Transverse colon (tissue), 4 donors: ENCODE measurements at regions not wholly inside any gene's neighbourhood (a gene's known extent, or its start where the extent isn't known, plus 50 kb on each side); places are given as distances from the start of the nearest gene placed in this dataset.

Experiments used
- DNase-seq: peaks from one replicate; pipeline ENCODE4 v3.0.0-alpha.2; 2019
- H3K27ac ChIP-seq, 4 donors: fragments of 200-600 bp; sonication (generic); 2 replicates each; pipeline ENCODE4 v1.5.1; 2016 to 2018; ENCODE audit warnings: inconsistent platforms in 4 of 4
- H3K27me3 ChIP-seq: fragments of 200-600 bp; sonication (generic); 2 replicates; pipeline ENCODE4 v1.5.1; 2017; ENCODE audit warnings: inconsistent platforms
- H3K36me3 ChIP-seq, 4 donors: fragments of 200-600 bp; sonication (generic); 2 replicates each; pipeline ENCODE4 v1.5.1; 2017 to 2019; ENCODE audit warnings: inconsistent platforms in 4 of 4
- H3K4me1 ChIP-seq, 4 donors: fragments of 200-600 bp; sonication (generic); 2 replicates each; pipeline ENCODE4 v1.5.1; 2017 to 2020; ENCODE audit warnings: inconsistent platforms in 4 of 4
- H3K4me3 ChIP-seq, 4 donors: fragments of 200-600 bp; sonication (generic); 1 replicate in 1 of 4; 2 replicates in 3 of 4; pipeline versions ENCODE4 v1.5.1 to v1.6.1; 2017 to 2019; ENCODE audit warnings: inconsistent platforms in 4 of 4
- H3K9me3 ChIP-seq, 2 donors: fragments of 200-600 bp; sonication (generic); 2 replicates each; pipeline ENCODE4 v1.5.1; 2017 to 2019; ENCODE audit warnings: inconsistent platforms in 2 of 2
- CTCF ChIP-seq, 5 experiments: fragments of 200-600 bp in 3 of 5; fragments of 450-650 bp in 2 of 5; sonication (generic) in 3 of 5; IDR thresholded peaks; 1 replicate in 2 of 5; 2 replicates in 3 of 5; pipeline ENCODE4 v1.5.1; 2016 to 2017; ENCODE audit warnings: antibody characterized with exemption in 5 of 5, inconsistent platforms in 3 of 5, mild to moderate bottlenecking in 2 of 5, moderate library complexity in 1 of 5
- EP300 ChIP-seq: sonication (generic); formaldehyde crosslinking; IDR thresholded peaks from one replicate; pipeline ENCODE4 v1.6.1; 2017; ENCODE audit warnings: antibody characterized with exemption, low read depth
- POLR2A ChIP-seq: fragments of 450-650 bp; IDR thresholded peaks from one replicate; pipeline ENCODE4 v1.6.1; 2016; ENCODE audit warnings: antibody characterized with exemption, mild to moderate bottlenecking, moderate library complexity
- POLR2AphosphoS5 ChIP-seq, 3 donors: sonication (generic); formaldehyde crosslinking; IDR thresholded peaks; one replicate each; pipeline ENCODE4 v1.6.1; 2016; ENCODE audit warnings: antibody characterized with exemption in 3 of 3
- WGBS, 2 donors: methylation state at CpG; one replicate each; pipeline ENCODE4 v1.1.5; 2018; ENCODE audit warnings: low coverage in 1 of 2; 5-methylcytosine and 5-hydroxymethylcytosine counted together
- in situ Hi-C, 4 donors: fragments of 200-750 bp; cut with MboI; loops; one replicate each; pipeline versions ENCODE4 v1.15.0 to v1.15.1; 2017; ENCODE audit warnings: low sequenced_read_pairs in 3 of 4, low pct_ligation_motif_present in 1 of 4, low pct_unique_long_range_greater_than_20kb in 1 of 4
- intact Hi-C: fragments of 100-400 bp; cut with DNase I; formaldehyde crosslinking; loops from one replicate; pipeline ENCODE4 v1.15.1; 2023; ENCODE audit warnings: low total_unique reads

GRCh38 chr5:99617335-99617734 lies 688.5 kb upstream of the CHD1 start:
- WGBS, 2 donors: 73 to 85% methylated on average over 6 to 8 of the region's 8 CpGs
- intact Hi-C loops: no loop called here
- Histone ChIP-seq H3K9me3 (no peaks in the 10 kb centered on the region), H3K4me3 (no peak overlapping the region), H3K4me1 (no peaks in the 10 kb centered on the region), H3K27me3 (no peaks in the 10 kb centered on the region), H3K36me3 (no peaks in the 10 kb centered on the region), H3K27ac (no peak overlapping the region)
- DNase-seq: no peak
- in situ Hi-C loops: no loop called here
- TF ChIP-seq POLR2A (no peak), EP300 (no peak), POLR2AphosphoS5 (IDR thresholded peaks at IDR 0.05) (no peak), CTCF (IDR thresholded peaks at IDR 0.05) (no peak)

GRCh38 chr5:99614888-99615287 lies 686.1 kb upstream of the CHD1 start:
- in situ Hi-C loops (no loop called here), intact Hi-C loops (no loop called here)
- Histone ChIP-seq H3K27ac (no peak overlapping the region), H3K4me1 (no peaks in the 10 kb centered on the region), H3K36me3 (no peaks in the 10 kb centered on the region), H3K9me3 (no peaks in the 10 kb centered on the region), H3K27me3 (no peaks in the 10 kb centered on the region), H3K4me3 (no peak overlapping the region)
- 40 to 50% methylated on average over 1 of the region's 1 CpG for whole genome bisulfite sequencing, 2 donors
- TF ChIP-seq POLR2AphosphoS5 (IDR thresholded peaks at IDR 0.05) (no peak), POLR2A (no peak), CTCF (IDR thresholded peaks at IDR 0.05) (no peak), EP300 (no peak)
- no peak for DNase-seq

GRCh38 chr5:99607124-99607523 lies 678.3 kb upstream of the CHD1 start:
- H3K9me3 ChIP-seq: no peaks in the 10 kb centered on the region
- H3K4me3 ChIP-seq: no peak overlapping the region
- intact Hi-C loops (no loop called here), in situ Hi-C loops (no loop called here)
- no peak overlapping the region for H3K27ac ChIP-seq
- H3K4me1 ChIP-seq: no peaks in the 10 kb centered on the region
- no peaks in the 10 kb centered on the region for H3K27me3 ChIP-seq
- no peak for DNase-seq
- no peaks in the 10 kb centered on the region for H3K36me3 ChIP-seq
- no peak for TF ChIP-seq POLR2AphosphoS5 (IDR thresholded peaks at IDR 0.05)
- TF ChIP-seq POLR2A: no peak
- TF ChIP-seq EP300: no peak
- TF ChIP-seq CTCF (IDR thresholded peaks at IDR 0.05): no peak

DNA sequence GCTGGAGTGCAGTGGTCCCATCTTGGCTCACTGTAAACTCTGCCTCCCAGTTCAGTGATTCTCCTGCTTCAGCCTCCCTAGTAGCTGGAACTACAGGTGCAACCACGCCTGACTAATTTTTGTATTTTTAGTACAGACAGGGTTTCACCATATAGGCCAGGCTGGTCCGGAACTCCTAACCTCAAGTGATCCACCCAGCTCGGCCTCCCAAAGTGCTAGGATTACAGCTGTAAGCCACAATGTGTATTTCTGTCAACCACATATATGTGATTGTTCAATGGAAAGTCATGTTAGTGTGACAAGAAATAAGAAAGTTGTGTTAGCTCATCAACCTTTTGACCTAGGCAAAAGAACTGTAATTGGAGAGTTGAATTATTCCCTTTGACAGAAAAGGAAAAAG lies 677.1 kb upstream of the CHD1 start:
- H3K9me3 ChIP-seq: no peaks in the 10 kb centered on the region
- TF ChIP-seq CTCF (IDR thresholded peaks at IDR 0.05) (no peak), POLR2A (no peak), POLR2AphosphoS5 (IDR thresholded peaks at IDR 0.05) (no peak), EP300 (no peak)
- no peaks in the 10 kb centered on the region for H3K27me3 ChIP-seq
- H3K36me3 ChIP-seq: no peaks in the 10 kb centered on the region
- no peak overlapping the region for H3K27ac ChIP-seq
- H3K4me1 ChIP-seq: no peaks in the 10 kb centered on the region
- in situ Hi-C loops: no loop called here
- intact Hi-C loops: no loop called here
- WGBS, 2 donors: 82 to 90% methylated on average over 2 to 3 of the region's 3 CpGs
- DNase-seq: no peak
- no peak overlapping the region for H3K4me3 ChIP-seq
